ENCODE measurements at regions not wholly inside any gene's neighbourhood (a gene's known extent, or its start where the extent isn't known, plus 50 kb on each side); places are given as distances from the start of the nearest gene placed in this dataset.

GRCh38 chr13:107554460-107554859, 660.9 kb downstream of the LIG4 start:
- no peaks in the 10 kb centered on the region for H3K9me3 Mint-ChIP-seq (ENCODE audit: low read depth)
- H3K4me3 Mint-ChIP-seq (ENCODE audit: unreplicated experiment) = no peak overlapping the region
- no peak for TF ChIP-seq CTCF (IDR thresholded peaks at IDR 0.05)
- H3K27ac Mint-ChIP-seq (ENCODE audit: unreplicated experiment) = no peak overlapping the region
- no peaks in the 10 kb centered on the region for H3K36me3 Mint-ChIP-seq (ENCODE audit: low read depth)
- no peaks in the 10 kb centered on the region for H3K27me3 Mint-ChIP-seq (ENCODE audit: low read depth)
- no peak for DNase-seq (ENCODE audit: low spot score)
- no peaks in the 10 kb centered on the region for H3K4me1 Mint-ChIP-seq (ENCODE audit: low read depth)

- no peak overlapping the region for H3K4me3 Mint-ChIP-seq (ENCODE audit: unreplicated experiment)
- DNase-seq (ENCODE audit: low spot score) = no peak
- no peaks in the 10 kb centered on the region for H3K9me3 Mint-ChIP-seq (ENCODE audit: low read depth)
- H3K27me3 Mint-ChIP-seq (ENCODE audit: low read depth) = no peaks in the 10 kb centered on the region
- no peaks in the 10 kb centered on the region for H3K4me1 Mint-ChIP-seq (ENCODE audit: low read depth)
- no peak for TF ChIP-seq CTCF (IDR thresholded peaks at IDR 0.05)
- H3K36me3 Mint-ChIP-seq (ENCODE audit: low read depth) = no peaks in the 10 kb centered on the region
- peak overlapping the region; percentile 6 for H3K27ac Mint-ChIP-seq (ENCODE audit: unreplicated experiment)
Measured at GRCh38 chr13:107553838-107554237, 661.5 kb downstream of the LIG4 start.

- no peaks in the 10 kb centered on the region for H3K27me3 Mint-ChIP-seq (ENCODE audit: low read depth)
- H3K36me3 Mint-ChIP-seq (ENCODE audit: low read depth) = no peaks in the 10 kb centered on the region
- no peaks in the 10 kb centered on the region for H3K4me1 Mint-ChIP-seq (ENCODE audit: low read depth)
- H3K4me3 Mint-ChIP-seq (ENCODE audit: unreplicated experiment) = no peak overlapping the region
- H3K27ac Mint-ChIP-seq (ENCODE audit: unreplicated experiment) = no peak overlapping the region
- TF ChIP-seq CTCF (IDR thresholded peaks at IDR 0.05) = no peak
- H3K9me3 Mint-ChIP-seq (ENCODE audit: low read depth) = peaks cover 4% of the 10 kb centered on the region
- DNase-seq (ENCODE audit: low spot score) = no peak
Measured at GRCh38 chr13:107551521-107551920, 663.8 kb downstream of the LIG4 start.

GRCh38 chr13:107548338-107548737, 667.0 kb downstream of the LIG4 start:
- Mint-ChIP-seq H3K9me3 (ENCODE audit: low read depth) (peaks cover 6% of the 10 kb centered on the region), H3K36me3 (ENCODE audit: low read depth) (no peaks in the 10 kb centered on the region), H3K4me1 (ENCODE audit: low read depth) (no peaks in the 10 kb centered on the region), H3K27ac (ENCODE audit: unreplicated experiment) (no peak overlapping the region), H3K27me3 (ENCODE audit: low read depth) (peaks cover 1% of the 10 kb centered on the region), H3K4me3 (ENCODE audit: unreplicated experiment) (no peak overlapping the region)
- DNase-seq (ENCODE audit: low spot score) = no peak
- no peak for TF ChIP-seq CTCF (IDR thresholded peaks at IDR 0.05)

GRCh38 chr13:107545946-107546502, 669.3 kb downstream of the LIG4 start:
- DNase-seq (ENCODE audit: low spot score) = no peak
- H3K36me3 Mint-ChIP-seq (ENCODE audit: low read depth) = no peaks in the 10 kb centered on the region
- no peak overlapping the region for H3K27ac Mint-ChIP-seq (ENCODE audit: unreplicated experiment)
- no peak overlapping the region for H3K4me3 Mint-ChIP-seq (ENCODE audit: unreplicated experiment)
- no peaks in the 10 kb centered on the region for H3K4me1 Mint-ChIP-seq (ENCODE audit: low read depth)
- no peak for TF ChIP-seq CTCF (IDR thresholded peaks at IDR 0.05)
- peaks cover 6% of the 10 kb centered on the region for H3K9me3 Mint-ChIP-seq (ENCODE audit: low read depth)
- peaks cover 1% of the 10 kb centered on the region for H3K27me3 Mint-ChIP-seq (ENCODE audit: low read depth)

All from chondrocyte (in vitro differentiated cells).